GM18508 (cell line): ENCODE measurements at regions not wholly inside any gene's neighbourhood (a gene's known extent, or its start where the extent isn't known, plus 50 kb on each side); places are given as distances from the start of the nearest gene placed in this dataset.

ENCODE experiments used
- ATAC-seq: cut with Tn5 transposase; IDR thresholded peaks from one replicate; pipeline ENCODE4 v1.9.1; 2021; ENCODE audit warnings: moderate number of reproducible peaks; ENCODE audit not compliant: insufficient read depth, unreplicated experiment

- no peak for ATAC-seq
These were observed 136.3 kb upstream of the CCDC68 start for GRCh38 chr18:55095584-55095983.

GRCh38 chr18:55093808-55094207 lies 134.5 kb upstream of the CCDC68 start:
- ATAC-seq = no peak

DNA sequence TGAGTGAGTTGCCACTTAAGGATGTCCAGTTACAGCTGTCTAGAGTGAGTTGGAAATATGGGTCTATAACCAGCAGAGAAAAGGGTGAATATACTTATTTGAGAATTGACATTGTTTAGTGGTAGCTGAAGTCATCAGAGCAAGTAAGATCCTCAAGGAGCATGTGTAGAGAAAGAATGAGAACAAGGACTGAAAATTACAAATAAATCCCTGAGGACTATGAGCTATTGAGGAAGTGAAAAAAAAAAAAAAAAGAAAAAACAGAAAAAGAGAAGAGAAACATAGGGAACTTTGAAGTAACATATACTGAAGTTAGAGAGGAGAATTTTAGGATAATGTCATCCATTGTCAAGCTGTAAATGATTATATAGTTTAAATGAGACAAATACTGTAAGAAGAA lies 134.0 kb upstream of the CCDC68 start:
- no peak for ATAC-seq

DNA sequence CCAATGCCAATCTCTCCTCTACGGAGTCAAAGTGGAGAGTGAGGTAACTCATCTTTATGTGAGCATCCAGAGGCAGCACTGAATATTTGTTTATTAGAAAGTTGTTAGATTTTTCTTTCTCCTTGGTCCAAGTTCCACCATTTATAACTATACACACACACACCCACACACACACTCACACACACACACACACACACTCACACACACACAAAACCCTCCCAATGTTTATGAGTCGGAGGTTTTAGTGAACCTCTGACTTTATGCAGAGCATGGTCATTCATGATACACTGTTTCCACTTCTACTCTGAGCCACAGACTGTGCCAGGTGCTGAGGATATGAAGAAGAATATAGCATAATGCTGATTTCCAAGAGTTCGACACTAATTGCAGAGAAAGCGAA lies 132.9 kb upstream of the CCDC68 start:
- ATAC-seq = no peak

- no peak for ATAC-seq
These were observed 131.4 kb upstream of the CCDC68 start for GRCh38 chr18:55090564-55091188.

DNA sequence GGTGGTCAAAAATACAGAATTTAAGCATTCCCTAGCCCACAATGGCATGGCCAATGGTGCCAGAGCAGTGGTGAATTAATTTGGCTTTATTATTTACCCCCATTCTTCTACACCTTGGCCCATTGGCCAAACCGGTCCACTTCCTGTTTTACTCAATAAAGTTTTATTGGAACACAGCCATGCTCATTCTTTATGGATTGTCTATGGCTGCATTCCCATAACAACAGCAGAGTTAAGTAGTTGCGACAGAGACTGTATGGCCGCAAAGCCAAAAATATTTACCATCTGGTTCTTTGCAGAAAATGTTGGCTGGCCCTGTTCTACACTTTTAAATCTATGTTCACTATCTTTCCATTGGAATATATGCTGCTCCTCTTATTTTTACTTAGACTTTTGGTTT lies 130.3 kb upstream of the CCDC68 start:
- ATAC-seq = no peak

GRCh38 chr18:55088561-55088960 lies 129.3 kb upstream of the CCDC68 start:
- ATAC-seq = no peak

GRCh38 chr18:55088000-55088401 lies 128.7 kb upstream of the CCDC68 start:
- ATAC-seq = no peak

DNA sequence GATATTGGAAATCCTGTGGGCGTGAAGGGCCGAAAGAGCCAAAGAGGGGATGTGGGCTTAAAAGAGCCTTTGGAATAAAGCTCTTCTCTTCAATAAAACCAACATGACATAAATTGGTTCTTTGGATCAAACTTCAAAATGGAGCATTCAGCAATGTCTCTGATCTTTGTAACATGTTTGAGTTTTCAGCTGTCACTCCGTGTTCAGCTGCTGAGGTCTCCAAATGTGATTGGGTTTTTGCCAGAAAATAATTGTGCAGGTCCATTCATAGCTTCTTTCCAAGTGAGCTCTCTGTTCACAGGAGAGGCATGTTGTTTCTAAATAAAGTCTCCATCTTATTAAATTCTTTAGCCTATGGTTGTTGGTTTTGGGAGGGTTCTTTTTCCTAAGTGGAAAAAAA lies 127.6 kb upstream of the CCDC68 start:
- no peak for ATAC-seq

- no peak for ATAC-seq
These were observed 126.5 kb upstream of the CCDC68 start for GRCh38 chr18:55085557-55086285.

- no peak for ATAC-seq
These were observed 125.3 kb upstream of the CCDC68 start for GRCh38 chr18:55084550-55084949.

DNA sequence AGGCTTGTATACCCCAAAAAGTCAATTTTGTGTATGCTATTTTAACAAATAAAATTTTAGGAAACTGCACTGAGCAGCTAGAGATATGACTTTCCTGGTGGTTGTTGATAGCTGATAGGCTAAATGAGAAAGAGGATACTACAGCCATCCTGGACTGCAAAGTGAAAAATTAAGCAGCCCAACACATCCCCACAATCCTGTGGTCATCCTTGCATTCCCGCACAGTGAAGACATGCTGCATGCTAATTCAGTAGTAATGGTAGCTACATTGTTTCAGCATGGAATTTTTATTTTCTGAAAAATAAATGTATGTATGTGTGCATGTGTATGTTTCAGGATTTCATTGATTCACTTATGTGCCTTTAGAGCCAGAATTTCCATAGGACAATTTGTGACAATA lies 124.2 kb upstream of the CCDC68 start:
- ATAC-seq = no peak

- ATAC-seq = no peak
These were observed 120.5 kb upstream of the CCDC68 start for GRCh38 chr18:55079481-55080355.

DNA sequence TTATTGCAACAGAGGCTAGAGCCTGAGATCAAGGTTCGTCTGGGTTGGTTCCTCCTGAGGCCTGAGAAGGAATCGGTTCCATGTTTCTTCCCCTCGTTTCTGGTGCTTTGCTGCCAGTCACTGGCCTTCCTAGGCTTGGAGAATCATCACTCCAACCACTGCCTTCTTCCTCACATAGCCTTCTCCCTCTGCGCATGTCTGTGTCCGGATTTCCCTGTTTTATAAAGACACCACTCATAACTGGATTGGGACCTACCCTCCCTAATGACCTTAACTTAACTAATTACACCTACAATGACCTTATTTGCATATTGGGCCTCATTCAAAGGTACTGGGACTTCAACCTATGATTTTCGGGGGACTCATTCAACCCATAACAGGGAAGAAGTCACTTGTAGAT lies 119.8 kb upstream of the CCDC68 start:
- ATAC-seq = no peak

GRCh38 chr18:55078303-55078932 lies 119.2 kb upstream of the CCDC68 start:
- ATAC-seq = no peak

GRCh38 chr18:55076643-55077218 lies 117.5 kb upstream of the CCDC68 start:
- no peak for ATAC-seq

DNA sequence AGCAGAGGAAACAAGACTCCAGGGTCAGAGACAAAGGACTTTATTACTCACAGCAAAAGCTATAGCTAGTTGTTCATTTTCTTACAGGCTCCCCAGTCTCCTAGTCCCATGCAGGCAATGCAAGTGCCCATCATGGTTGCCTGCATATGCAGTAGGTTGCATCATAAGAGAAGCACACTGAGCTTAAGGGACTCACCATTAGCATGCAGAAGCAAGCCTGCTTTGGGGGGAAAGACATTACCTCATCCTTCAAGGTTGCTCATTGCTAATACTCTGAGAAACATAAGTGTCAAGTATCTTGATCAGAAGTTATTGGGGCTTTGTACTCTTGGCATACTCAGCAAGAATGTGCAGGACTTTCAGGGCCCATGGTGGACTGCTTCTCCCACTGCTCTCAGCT lies 114.6 kb upstream of the CCDC68 start:
- no peak for ATAC-seq

DNA sequence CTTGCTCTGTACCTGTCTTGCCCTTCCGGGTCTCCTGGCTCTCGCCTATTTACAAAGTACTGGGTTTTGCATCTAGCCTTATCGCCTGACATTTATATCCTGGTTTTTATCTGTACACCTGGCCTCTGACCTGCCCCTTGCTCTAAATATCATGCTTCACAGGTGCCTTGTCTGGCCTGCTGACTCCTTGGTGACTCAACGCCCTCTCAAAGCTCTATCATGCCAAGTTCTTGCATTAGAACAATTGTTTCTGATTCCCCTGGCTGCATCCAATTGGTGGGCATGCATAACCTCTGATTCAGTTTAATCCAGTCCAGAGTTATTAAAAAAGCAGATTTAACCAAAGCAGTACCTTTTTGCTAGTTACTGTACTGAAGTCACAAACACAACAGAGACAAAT lies 113.9 kb upstream of the CCDC68 start:
- ATAC-seq = no peak

DNA sequence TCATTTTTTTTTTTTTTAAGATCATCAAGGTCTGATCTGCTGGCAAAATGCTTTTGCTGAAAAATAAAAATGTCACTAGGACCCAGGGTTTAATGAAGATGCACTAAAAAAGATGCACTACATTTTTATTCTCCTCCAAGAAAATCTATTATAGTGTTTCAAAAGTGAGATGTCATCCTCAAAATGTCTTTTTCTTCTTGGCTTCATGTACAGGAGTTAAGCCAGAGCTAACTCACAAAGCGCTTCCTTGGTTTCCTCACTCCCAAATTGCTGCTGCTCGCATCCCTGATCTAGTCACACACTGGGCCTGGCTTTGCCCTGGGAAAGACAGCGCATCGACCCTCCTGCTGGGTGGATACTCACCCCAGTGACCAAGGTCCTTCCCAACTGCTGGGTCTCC lies 113.4 kb upstream of the CCDC68 start:
- ATAC-seq = no peak

DNA sequence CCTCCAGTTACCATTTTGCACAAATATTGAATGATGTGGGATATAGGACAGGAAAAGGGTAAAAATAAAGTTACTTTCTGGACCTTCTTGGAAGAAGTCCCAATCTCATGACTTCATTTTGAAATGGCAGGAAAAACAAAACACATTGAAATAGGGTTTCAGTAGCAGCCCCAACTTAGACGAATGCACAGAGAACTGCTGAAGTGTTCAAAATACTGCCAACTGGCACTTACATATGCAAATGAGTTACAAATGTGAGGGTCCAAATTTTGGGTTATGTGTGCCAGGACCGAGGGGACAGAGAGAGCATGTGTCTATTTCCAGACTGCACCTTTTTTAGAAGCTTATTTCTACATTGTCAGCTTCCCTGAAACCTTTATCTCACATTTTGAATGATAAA lies 112.9 kb upstream of the CCDC68 start:
- no peak for ATAC-seq
